ENCODE measurements at regions not wholly inside any gene's neighbourhood (a gene's known extent, or its start where the extent isn't known, plus 50 kb on each side); places are given as distances from the start of the nearest gene placed in this dataset.

GRCh38 chr14:36083317-36083716, 93.2 kb downstream of the PTCSC3 start:
- H3K4me2 ChIP-seq (ENCODE audit: low read length): no peak overlapping the region
- H3K9ac ChIP-seq (ENCODE audit: low read length): no peak overlapping the region
- H3K4me3 Mint-ChIP-seq (ENCODE audit: unreplicated experiment): no peak overlapping the region
- no peaks in the 10 kb centered on the region for H3K36me3 Mint-ChIP-seq (ENCODE audit: low read depth, unreplicated experiment)
- no peaks in the 10 kb centered on the region for H3K27me3 Mint-ChIP-seq (ENCODE audit: low read depth, unreplicated experiment)
- no peak overlapping the region for H3K4me3 ChIP-seq (ENCODE audit: insufficient read depth, low read depth, low read length)
- no peaks in the 10 kb centered on the region for H3K79me2 ChIP-seq (ENCODE audit: insufficient read depth, low read length)
- no peak overlapping the region for H3K27ac ChIP-seq (ENCODE audit: low read depth, low read length)
- no peaks in the 10 kb centered on the region for H3K9me3 Mint-ChIP-seq (ENCODE audit: unreplicated experiment)
- H3K27ac Mint-ChIP-seq (ENCODE audit: unreplicated experiment): no peak overlapping the region
- no peaks in the 10 kb centered on the region for H3K4me1 ChIP-seq (ENCODE audit: insufficient read depth, low read length)
- no peaks in the 10 kb centered on the region for H3K9me3 ChIP-seq (ENCODE audit: insufficient read depth, low read depth, low read length)
- no peaks in the 10 kb centered on the region for H3K27me3 ChIP-seq (ENCODE audit: insufficient read depth, low read length)
- no peak for FAIRE-seq
- TF ChIP-seq CTCF (IDR thresholded peaks at IDR 0.05; ENCODE audit: insufficient read depth, low read depth, low read length) (no peak), EZH2 (IDR thresholded peaks at IDR 0.05; ENCODE audit: insufficient read depth, low read length) (no peak)
- no peak for DNase-seq (ENCODE audit: low read depth)
- no peaks in the 10 kb centered on the region for H4K20me1 ChIP-seq (ENCODE audit: insufficient read depth, low read length)
- H3K36me3 ChIP-seq (ENCODE audit: insufficient read depth, low read length): no peaks in the 10 kb centered on the region
- H2AFZ ChIP-seq (ENCODE audit: low read depth, low read length): no peak overlapping the region
- no peaks in the 10 kb centered on the region for H3K4me1 Mint-ChIP-seq (ENCODE audit: low read depth, unreplicated experiment)

DNA sequence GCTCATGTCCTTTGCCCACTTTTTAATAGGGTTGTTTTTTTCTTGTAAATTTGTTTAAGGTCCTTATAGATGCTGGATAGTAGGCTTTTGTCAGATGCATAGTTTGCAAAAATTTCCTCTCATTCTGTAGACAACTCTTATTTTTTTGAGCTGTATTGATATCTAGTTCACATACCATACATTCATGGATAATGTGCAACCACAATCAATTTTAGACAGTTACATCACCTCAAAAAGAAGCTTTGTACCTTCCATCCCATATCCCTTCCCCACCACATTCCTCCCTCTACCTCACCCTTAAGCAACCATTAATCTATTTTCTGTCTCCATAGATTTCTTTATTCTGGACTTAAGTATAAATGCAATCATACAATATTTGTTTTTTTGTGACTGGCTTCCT, 98.4 kb downstream of the PTCSC3 start:
- H3K4me1 ChIP-seq (ENCODE audit: insufficient read depth, low read length): no peaks in the 10 kb centered on the region
- no peak overlapping the region for H2AFZ ChIP-seq (ENCODE audit: low read depth, low read length)
- Mint-ChIP-seq H3K27me3 (ENCODE audit: low read depth, unreplicated experiment) (peaks cover 4% of the 10 kb centered on the region), H3K27ac (ENCODE audit: unreplicated experiment) (no peak overlapping the region), H3K9me3 (ENCODE audit: unreplicated experiment) (no peaks in the 10 kb centered on the region), H3K36me3 (ENCODE audit: low read depth, unreplicated experiment) (no peaks in the 10 kb centered on the region), H3K4me3 (ENCODE audit: unreplicated experiment) (no peak overlapping the region), H3K4me1 (ENCODE audit: low read depth, unreplicated experiment) (peaks cover 8% of the 10 kb centered on the region)
- no peak for TF ChIP-seq EZH2 (IDR thresholded peaks at IDR 0.05; ENCODE audit: insufficient read depth, low read length)
- no peak for TF ChIP-seq CTCF (IDR thresholded peaks at IDR 0.05; ENCODE audit: insufficient read depth, low read depth, low read length)
- no peaks in the 10 kb centered on the region for H3K9me3 ChIP-seq (ENCODE audit: insufficient read depth, low read depth, low read length)
- H3K79me2 ChIP-seq (ENCODE audit: insufficient read depth, low read length): no peaks in the 10 kb centered on the region
- H3K4me3 ChIP-seq (ENCODE audit: insufficient read depth, low read depth, low read length): no peak overlapping the region
- H3K9ac ChIP-seq (ENCODE audit: low read length): no peak overlapping the region
- FAIRE-seq (no peak), DNase-seq (ENCODE audit: low read depth) (no peak)
- H4K20me1 ChIP-seq (ENCODE audit: insufficient read depth, low read length): no peaks in the 10 kb centered on the region
- H3K36me3 ChIP-seq (ENCODE audit: insufficient read depth, low read length): no peaks in the 10 kb centered on the region
- no peak overlapping the region for H3K4me2 ChIP-seq (ENCODE audit: low read length)
- no peak overlapping the region for H3K27ac ChIP-seq (ENCODE audit: low read depth, low read length)
- H3K27me3 ChIP-seq (ENCODE audit: insufficient read depth, low read length): no peaks in the 10 kb centered on the region

- Mint-ChIP-seq H3K9me3 (ENCODE audit: unreplicated experiment) (no peaks in the 10 kb centered on the region), H3K27ac (ENCODE audit: unreplicated experiment) (no peak overlapping the region), H3K27me3 (ENCODE audit: low read depth, unreplicated experiment) (peaks cover 4% of the 10 kb centered on the region), H3K36me3 (ENCODE audit: low read depth, unreplicated experiment) (no peaks in the 10 kb centered on the region), H3K4me1 (ENCODE audit: low read depth, unreplicated experiment) (peaks cover 8% of the 10 kb centered on the region), H3K4me3 (ENCODE audit: unreplicated experiment) (no peak overlapping the region)
- H3K4me2 ChIP-seq (ENCODE audit: low read length): no peak overlapping the region
- H3K4me1 ChIP-seq (ENCODE audit: insufficient read depth, low read length): no peaks in the 10 kb centered on the region
- no peaks in the 10 kb centered on the region for H4K20me1 ChIP-seq (ENCODE audit: insufficient read depth, low read length)
- no peaks in the 10 kb centered on the region for H3K9me3 ChIP-seq (ENCODE audit: insufficient read depth, low read depth, low read length)
- no peak overlapping the region for H3K27ac ChIP-seq (ENCODE audit: low read depth, low read length)
- no peak overlapping the region for H3K9ac ChIP-seq (ENCODE audit: low read length)
- no peaks in the 10 kb centered on the region for H3K27me3 ChIP-seq (ENCODE audit: insufficient read depth, low read length)
- no peak for FAIRE-seq
- no peak overlapping the region for H2AFZ ChIP-seq (ENCODE audit: low read depth, low read length)
- H3K4me3 ChIP-seq (ENCODE audit: insufficient read depth, low read depth, low read length): no peak overlapping the region
- no peaks in the 10 kb centered on the region for H3K79me2 ChIP-seq (ENCODE audit: insufficient read depth, low read length)
- no peak for DNase-seq (ENCODE audit: low read depth)
- H3K36me3 ChIP-seq (ENCODE audit: insufficient read depth, low read length): no peaks in the 10 kb centered on the region
- TF ChIP-seq CTCF (IDR thresholded peaks at IDR 0.05; ENCODE audit: insufficient read depth, low read depth, low read length) (no peak), EZH2 (IDR thresholded peaks at IDR 0.05; ENCODE audit: insufficient read depth, low read length) (no peak)
These were observed 100.3 kb downstream of the PTCSC3 start for GRCh38 chr14:36076197-36076596.

Measured in astrocyte (in vitro differentiated cells and primary cell).